ENCODE measurements at regions not wholly inside any gene's neighbourhood (a gene's known extent, or its start where the extent isn't known, plus 50 kb on each side); places are given as distances from the start of the nearest gene placed in this dataset.
"Not testable (repeated sequence)": the region's sequence is repeated elsewhere in the genome, so short reads cannot be mapped to it uniquely, and the experiment has no call there.

GRCh38 chr9:41026912-41027676 lies 101.4 kb downstream of the FOXD4L6 start:
- DNase-seq (ENCODE audit: low spot score); in situ Hi-C loops (cut with MboI; ENCODE audit: low pct_unique_long_range_greater_than_20kb, low sequenced_read_pairs, unreplicated experiment): not testable (repeated sequence)

GRCh38 chr9:41022365-41022764 lies 106.1 kb downstream of the FOXD4L6 start:
- in situ Hi-C loops (cut with MboI; ENCODE audit: low pct_unique_long_range_greater_than_20kb, low sequenced_read_pairs, unreplicated experiment); DNase-seq (ENCODE audit: low spot score): not testable (repeated sequence)

GRCh38 chr9:41019858-41020562 lies 108.5 kb downstream of the FOXD4L6 start:
- not testable (repeated sequence) for DNase-seq (ENCODE audit: low spot score)

GRCh38 chr9:41018948-41019347 lies 109.5 kb downstream of the FOXD4L6 start:
- in situ Hi-C loops (cut with MboI; ENCODE audit: low pct_unique_long_range_greater_than_20kb, low sequenced_read_pairs, unreplicated experiment); DNase-seq (ENCODE audit: low spot score): not testable (repeated sequence)

More at GRCh38 chr9:41019858-41020562, 108.5 kb downstream of the FOXD4L6 start:
- in situ Hi-C loops (cut with MboI; ENCODE audit: low pct_unique_long_range_greater_than_20kb, low sequenced_read_pairs, unreplicated experiment): not testable (repeated sequence)

- DNase-seq (ENCODE audit: low spot score); in situ Hi-C loops (cut with MboI; ENCODE audit: low pct_unique_long_range_greater_than_20kb, low sequenced_read_pairs, unreplicated experiment): not testable (repeated sequence)
These were observed 111.8 kb downstream of the FOXD4L6 start for GRCh38 chr9:41016699-41017098.

GRCh38 chr9:40999952-41000700 lies 128.4 kb downstream of the FOXD4L6 start:
- DNase-seq (ENCODE audit: low spot score); in situ Hi-C loops (cut with MboI; ENCODE audit: low pct_unique_long_range_greater_than_20kb, low sequenced_read_pairs, unreplicated experiment): not testable (repeated sequence)

- in situ Hi-C loops (cut with MboI; ENCODE audit: low pct_unique_long_range_greater_than_20kb, low sequenced_read_pairs, unreplicated experiment); DNase-seq (ENCODE audit: low spot score): not testable (repeated sequence)
These were observed 133.0 kb downstream of the FOXD4L6 start for GRCh38 chr9:40995490-40995889.

- in situ Hi-C loops (cut with MboI; ENCODE audit: low pct_unique_long_range_greater_than_20kb, low sequenced_read_pairs, unreplicated experiment); DNase-seq (ENCODE audit: low spot score): not testable (repeated sequence)
These were observed 134.6 kb downstream of the FOXD4L6 start for GRCh38 chr9:40993842-40994241.

- in situ Hi-C loops (cut with MboI; ENCODE audit: low pct_unique_long_range_greater_than_20kb, low sequenced_read_pairs, unreplicated experiment); DNase-seq (ENCODE audit: low spot score): not testable (repeated sequence)
These were observed 135.1 kb downstream of the FOXD4L6 start for GRCh38 chr9:40993375-40993774.

- peak; percentile 8 for DNase-seq (ENCODE audit: low spot score)
- in situ Hi-C loops (cut with MboI; ENCODE audit: low pct_unique_long_range_greater_than_20kb, low sequenced_read_pairs, unreplicated experiment): not testable (repeated sequence)
These were observed 136.0 kb downstream of the FOXD4L6 start for GRCh38 chr9:40992472-40992821.

- in situ Hi-C loops (cut with MboI; ENCODE audit: low pct_unique_long_range_greater_than_20kb, low sequenced_read_pairs, unreplicated experiment): not testable (repeated sequence)
- TF ChIP-seq CTCF (IDR thresholded peaks at IDR 0.05; ENCODE audit: extremely low read depth, insufficient read depth, missing control alignments): peak; percentile 83
- DNase-seq (ENCODE audit: low spot score): peak; percentile 77
These were observed 136.6 kb downstream of the FOXD4L6 start for GRCh38 chr9:40991741-40992471.

- in situ Hi-C loops (cut with MboI; ENCODE audit: low pct_unique_long_range_greater_than_20kb, low sequenced_read_pairs, unreplicated experiment): not testable (repeated sequence)
- DNase-seq (ENCODE audit: low spot score): peak; percentile 2
These were observed 137.3 kb downstream of the FOXD4L6 start for GRCh38 chr9:40991100-40991740.

- DNase-seq (ENCODE audit: low spot score); in situ Hi-C loops (cut with MboI; ENCODE audit: low pct_unique_long_range_greater_than_20kb, low sequenced_read_pairs, unreplicated experiment): not testable (repeated sequence)
These were observed 142.1 kb downstream of the FOXD4L6 start for GRCh38 chr9:40986332-40986731.

- in situ Hi-C loops (cut with MboI; ENCODE audit: low pct_unique_long_range_greater_than_20kb, low sequenced_read_pairs, unreplicated experiment); DNase-seq (ENCODE audit: low spot score): not testable (repeated sequence)
These were observed 153.1 kb downstream of the FOXD4L6 start for GRCh38 chr9:40975351-40975750.

GRCh38 chr9:40974912-40975311 lies 153.6 kb downstream of the FOXD4L6 start:
- in situ Hi-C loops (cut with MboI; ENCODE audit: low pct_unique_long_range_greater_than_20kb, low sequenced_read_pairs, unreplicated experiment); DNase-seq (ENCODE audit: low spot score): not testable (repeated sequence)

GRCh38 chr9:40971773-40972172 lies 156.7 kb downstream of the FOXD4L6 start:
- DNase-seq (ENCODE audit: low spot score); in situ Hi-C loops (cut with MboI; ENCODE audit: low pct_unique_long_range_greater_than_20kb, low sequenced_read_pairs, unreplicated experiment): not testable (repeated sequence)

Data from GM13977 (cell line).